ENCODE measurements at regions not wholly inside any gene's neighbourhood (a gene's known extent, or its start where the extent isn't known, plus 50 kb on each side); places are given as distances from the start of the nearest gene placed in this dataset.

- TF ChIP-seq, protein P1, sequence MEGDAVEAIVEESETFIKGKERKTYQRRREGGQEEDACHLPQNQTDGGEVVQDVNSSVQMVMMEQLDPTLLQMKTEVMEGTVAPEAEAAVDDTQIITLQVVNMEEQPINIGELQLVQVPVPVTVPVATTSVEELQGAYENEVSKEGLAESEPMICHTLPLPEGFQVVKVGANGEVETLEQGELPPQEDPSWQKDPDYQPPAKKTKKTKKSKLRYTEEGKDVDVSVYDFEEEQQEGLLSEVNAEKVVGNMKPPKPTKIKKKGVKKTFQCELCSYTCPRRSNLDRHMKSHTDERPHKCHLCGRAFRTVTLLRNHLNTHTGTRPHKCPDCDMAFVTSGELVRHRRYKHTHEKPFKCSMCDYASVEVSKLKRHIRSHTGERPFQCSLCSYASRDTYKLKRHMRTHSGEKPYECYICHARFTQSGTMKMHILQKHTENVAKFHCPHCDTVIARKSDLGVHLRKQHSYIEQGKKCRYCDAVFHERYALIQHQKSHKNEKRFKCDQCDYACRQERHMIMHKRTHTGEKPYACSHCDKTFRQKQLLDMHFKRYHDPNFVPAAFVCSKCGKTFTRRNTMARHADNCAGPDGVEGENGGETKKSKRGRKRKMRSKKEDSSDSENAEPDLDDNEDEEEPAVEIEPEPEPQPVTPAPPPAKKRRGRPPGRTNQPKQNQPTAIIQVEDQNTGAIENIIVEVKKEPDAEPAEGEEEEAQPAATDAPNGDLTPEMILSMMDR (IDR thresholded peaks at IDR 0.05; ENCODE audit: low read depth, low read length): no peak
- Histone ChIP-seq H3K4me1 (ENCODE audit: low read depth) (no peaks in the 10 kb centered on the region), H3K4me3 (no peak overlapping the region)
Measured at GRCh38 chr18:41818381-41819355, 136.4 kb upstream of the PIK3C3 start.

GRCh38 chr18:41814651-41815050, 140.4 kb upstream of the PIK3C3 start:
- TF ChIP-seq, protein P1 (IDR thresholded peaks at IDR 0.05; ENCODE audit: low read depth, low read length): no peak
- Histone ChIP-seq H3K36me3 (no peaks in the 10 kb centered on the region), H3K27me3 (no peaks in the 10 kb centered on the region), H3K4me3 (no peak overlapping the region), H3K27ac (no peak overlapping the region), H3K9me3 (ENCODE audit: low read depth) (no peaks in the 10 kb centered on the region), H3K4me1 (ENCODE audit: low read depth) (no peaks in the 10 kb centered on the region)
- no peak for DNase-seq (ENCODE audit: low read depth in 1 of 2, low spot score in 1 of 2)

More at GRCh38 chr18:41818381-41819355, 136.4 kb upstream of the PIK3C3 start:
- no peak for DNase-seq (ENCODE audit: low read depth in 1 of 2, low spot score in 1 of 2)
- Histone ChIP-seq H3K36me3 (no peaks in the 10 kb centered on the region), H3K9me3 (ENCODE audit: low read depth) (no peaks in the 10 kb centered on the region), H3K27me3 (no peaks in the 10 kb centered on the region), H3K27ac (no peak overlapping the region)

- Histone ChIP-seq H3K9me3 (ENCODE audit: low read depth) (no peaks in the 10 kb centered on the region), H3K4me1 (ENCODE audit: low read depth) (no peaks in the 10 kb centered on the region), H3K27me3 (no peaks in the 10 kb centered on the region), H3K36me3 (no peaks in the 10 kb centered on the region), H3K27ac (no peak overlapping the region), H3K4me3 (no peak overlapping the region)
- TF ChIP-seq, protein P1 (IDR thresholded peaks at IDR 0.05; ENCODE audit: low read depth, low read length): no peak
- no peak for DNase-seq (ENCODE audit: low read depth in 1 of 2, low spot score in 1 of 2)
Measured at GRCh38 chr18:41809652-41810051, 145.4 kb upstream of the PIK3C3 start.

DNA sequence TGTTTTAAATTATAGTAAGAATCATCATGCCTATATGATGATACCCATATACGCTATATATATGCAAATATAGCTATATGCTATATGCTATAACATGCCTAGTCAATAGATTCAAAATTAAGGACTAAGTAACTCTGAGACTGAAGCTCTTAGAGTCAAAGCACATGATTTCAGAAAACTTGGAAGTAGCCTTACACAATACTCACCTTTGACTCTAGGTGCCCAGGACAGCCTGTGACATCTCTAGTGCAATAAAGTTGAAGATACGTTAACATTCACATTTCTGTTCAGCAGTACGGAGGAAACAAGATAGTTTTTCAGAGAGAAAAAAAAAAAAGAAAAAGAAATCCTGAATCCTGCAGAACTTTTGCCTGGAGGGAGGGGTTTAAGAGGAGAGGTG, 149.7 kb upstream of the PIK3C3 start:
- H3K4me1 ChIP-seq (ENCODE audit: low read depth): no peaks in the 10 kb centered on the region
- H3K4me3 ChIP-seq: no peak overlapping the region
- H3K36me3 ChIP-seq: no peaks in the 10 kb centered on the region
- no peak for DNase-seq (ENCODE audit: low read depth in 1 of 2, low spot score in 1 of 2)
- H3K27me3 ChIP-seq: no peaks in the 10 kb centered on the region
- no peak overlapping the region for H3K27ac ChIP-seq
- TF ChIP-seq, protein P1 (IDR thresholded peaks at IDR 0.05; ENCODE audit: low read depth, low read length): no peak
- no peaks in the 10 kb centered on the region for H3K9me3 ChIP-seq (ENCODE audit: low read depth)

- Histone ChIP-seq H3K4me1 (ENCODE audit: low read depth) (no peaks in the 10 kb centered on the region), H3K9me3 (ENCODE audit: low read depth) (no peaks in the 10 kb centered on the region), H3K4me3 (no peak overlapping the region), H3K27me3 (no peaks in the 10 kb centered on the region), H3K36me3 (no peaks in the 10 kb centered on the region), H3K27ac (no peak overlapping the region)
- no peak for DNase-seq (ENCODE audit: low read depth in 1 of 2, low spot score in 1 of 2)
- TF ChIP-seq, protein P1 (IDR thresholded peaks at IDR 0.05; ENCODE audit: low read depth, low read length): no peak
Measured at GRCh38 chr18:41798879-41799278, 156.2 kb upstream of the PIK3C3 start.

All from cardiac muscle cell (in vitro differentiated cells and primary cell).